Ovary (tissue), 3 donors: ENCODE measurements at regions not wholly inside any gene's neighbourhood (a gene's known extent, or its start where the extent isn't known, plus 50 kb on each side); places are given as distances from the start of the nearest gene placed in this dataset.
"Not testable (repeated sequence)": the region's sequence is repeated elsewhere in the genome, so short reads cannot be mapped to it uniquely, and the experiment has no call there.

ENCODE experiments used
- CTCF ChIP-seq, 3 donors: fragments of 450-650 bp in 2 of 3; fragments of 200-600 bp in 1 of 3; IDR thresholded peaks; one replicate each; pipeline versions ENCODE4 v1.5.1 to v1.8.0; 2016 to 2022; ENCODE audit warnings: antibody characterized with exemption in 3 of 3, mild to moderate bottlenecking in 1 of 3
- EP300 ChIP-seq: sonication (generic); formaldehyde crosslinking; IDR thresholded peaks from one replicate; pipeline ENCODE4 v1.6.1; 2017; ENCODE audit warnings: antibody characterized with exemption
- POLR2A ChIP-seq: fragments of 450-650 bp; IDR thresholded peaks from one replicate; pipeline ENCODE4 v1.6.1; 2017; ENCODE audit warnings: antibody characterized with exemption, mild to moderate bottlenecking, moderate library complexity
- donor health status: DM: no; HTN: no; CAD: no.

DNA sequence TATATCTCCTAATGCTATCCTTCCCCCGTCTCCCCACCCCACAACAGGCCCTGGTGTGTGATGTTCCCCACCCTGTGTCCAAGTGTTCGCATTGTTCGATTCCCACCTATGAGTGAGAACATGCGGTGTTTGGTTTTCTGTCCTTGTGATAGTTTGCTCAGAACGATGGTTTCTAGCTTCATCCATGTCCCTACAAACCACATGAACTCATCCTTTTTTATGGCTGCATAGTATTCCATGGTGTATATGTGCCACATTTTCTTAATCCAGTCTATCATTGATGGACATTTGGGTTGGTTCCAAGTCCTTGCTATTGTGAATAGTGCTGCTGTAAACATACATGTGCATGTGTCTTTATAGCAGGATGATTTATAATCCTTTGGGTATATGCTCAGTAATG is 79.1 kb upstream of the NAA35 start:
- not testable (repeated sequence) for TF ChIP-seq CTCF (IDR thresholded peaks at IDR 0.05); POLR2A; EP300
